ENCODE measurements at regions not wholly inside any gene's neighbourhood (a gene's known extent, or its start where the extent isn't known, plus 50 kb on each side); places are given as distances from the start of the nearest gene placed in this dataset.

DNA sequence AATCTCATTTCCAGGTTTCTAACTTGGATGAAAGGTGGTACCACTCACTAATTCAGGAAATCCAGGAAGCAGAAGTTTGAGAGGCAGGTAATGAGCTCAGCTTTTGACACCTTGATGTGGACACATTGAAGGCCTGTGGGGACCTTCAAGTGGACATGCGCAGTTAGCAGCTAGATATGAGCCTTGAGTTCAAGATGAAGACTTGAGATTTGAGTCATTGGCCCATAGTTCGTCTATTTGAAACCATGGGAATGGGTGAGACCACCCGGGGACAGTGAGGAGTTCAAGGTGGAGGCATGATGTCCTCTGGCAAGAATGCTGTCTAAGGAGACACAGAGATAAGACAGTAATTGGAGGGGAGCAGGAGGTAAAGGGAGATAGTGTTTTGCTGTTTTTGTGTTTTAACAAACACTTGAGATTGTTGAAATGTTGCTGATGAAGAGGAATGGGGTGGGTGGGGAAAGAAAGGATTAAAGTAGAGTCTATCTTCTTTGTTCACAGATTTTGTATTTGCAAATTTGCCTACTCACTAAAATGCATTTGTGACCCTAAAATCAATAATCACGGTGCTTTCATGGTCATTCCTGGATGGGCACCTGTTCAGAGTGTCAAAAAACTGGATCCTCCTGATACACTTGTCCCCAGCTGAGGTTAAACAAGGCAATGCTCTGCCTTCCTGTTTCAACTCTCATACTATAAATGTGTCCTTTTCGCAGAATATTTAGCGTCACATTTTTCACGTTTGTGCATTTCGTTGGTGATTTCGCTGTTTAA is 69.5 kb upstream of the PLXNC1 start:
- no peak overlapping the region for H3K9ac ChIP-seq (ENCODE audit: low read length)
- no peak overlapping the region for H2AFZ ChIP-seq (ENCODE audit: low read length)
- no peaks in the 10 kb centered on the region for H4K20me1 ChIP-seq (ENCODE audit: insufficient read depth, low read length)
- no peaks in the 10 kb centered on the region for H3K36me3 ChIP-seq (ENCODE audit: insufficient read depth, low read length)
- no peak for TF ChIP-seq EZH2 (IDR thresholded peaks at IDR 0.05; ENCODE audit: borderline replicate concordance, low read length)
- TF ChIP-seq, protein P1, sequence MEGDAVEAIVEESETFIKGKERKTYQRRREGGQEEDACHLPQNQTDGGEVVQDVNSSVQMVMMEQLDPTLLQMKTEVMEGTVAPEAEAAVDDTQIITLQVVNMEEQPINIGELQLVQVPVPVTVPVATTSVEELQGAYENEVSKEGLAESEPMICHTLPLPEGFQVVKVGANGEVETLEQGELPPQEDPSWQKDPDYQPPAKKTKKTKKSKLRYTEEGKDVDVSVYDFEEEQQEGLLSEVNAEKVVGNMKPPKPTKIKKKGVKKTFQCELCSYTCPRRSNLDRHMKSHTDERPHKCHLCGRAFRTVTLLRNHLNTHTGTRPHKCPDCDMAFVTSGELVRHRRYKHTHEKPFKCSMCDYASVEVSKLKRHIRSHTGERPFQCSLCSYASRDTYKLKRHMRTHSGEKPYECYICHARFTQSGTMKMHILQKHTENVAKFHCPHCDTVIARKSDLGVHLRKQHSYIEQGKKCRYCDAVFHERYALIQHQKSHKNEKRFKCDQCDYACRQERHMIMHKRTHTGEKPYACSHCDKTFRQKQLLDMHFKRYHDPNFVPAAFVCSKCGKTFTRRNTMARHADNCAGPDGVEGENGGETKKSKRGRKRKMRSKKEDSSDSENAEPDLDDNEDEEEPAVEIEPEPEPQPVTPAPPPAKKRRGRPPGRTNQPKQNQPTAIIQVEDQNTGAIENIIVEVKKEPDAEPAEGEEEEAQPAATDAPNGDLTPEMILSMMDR (IDR thresholded peaks at IDR 0.05; ENCODE audit: low read length): no peak
- H3F3A ChIP-seq (ENCODE audit: insufficient read depth, low read length): no peaks in the 10 kb centered on the region
- no peaks in the 10 kb centered on the region for H3K9me3 ChIP-seq (ENCODE audit: low read length)
- H3K27me3 ChIP-seq (ENCODE audit: insufficient read depth, low read length): peaks cover 4% of the 10 kb centered on the region; the same call in 1 of the 2 replicates
- no peak overlapping the region for H3K4me2 ChIP-seq (ENCODE audit: low read length)
- H3K27ac ChIP-seq (ENCODE audit: low read depth, low read length, poor library complexity, severe bottlenecking): no peak overlapping the region
- no peaks in the 10 kb centered on the region for H3K4me1 ChIP-seq (ENCODE audit: insufficient read depth, low read length, severe bottlenecking)
- H3K9me2 ChIP-seq (ENCODE audit: low read depth, low read length): no peaks in the 10 kb centered on the region
- H3K4me3 ChIP-seq (ENCODE audit: low read depth, low read length, poor library complexity, severe bottlenecking): no peak overlapping the region
- no peaks in the 10 kb centered on the region for H3K79me2 ChIP-seq (ENCODE audit: insufficient read depth, low read length)

DNA sequence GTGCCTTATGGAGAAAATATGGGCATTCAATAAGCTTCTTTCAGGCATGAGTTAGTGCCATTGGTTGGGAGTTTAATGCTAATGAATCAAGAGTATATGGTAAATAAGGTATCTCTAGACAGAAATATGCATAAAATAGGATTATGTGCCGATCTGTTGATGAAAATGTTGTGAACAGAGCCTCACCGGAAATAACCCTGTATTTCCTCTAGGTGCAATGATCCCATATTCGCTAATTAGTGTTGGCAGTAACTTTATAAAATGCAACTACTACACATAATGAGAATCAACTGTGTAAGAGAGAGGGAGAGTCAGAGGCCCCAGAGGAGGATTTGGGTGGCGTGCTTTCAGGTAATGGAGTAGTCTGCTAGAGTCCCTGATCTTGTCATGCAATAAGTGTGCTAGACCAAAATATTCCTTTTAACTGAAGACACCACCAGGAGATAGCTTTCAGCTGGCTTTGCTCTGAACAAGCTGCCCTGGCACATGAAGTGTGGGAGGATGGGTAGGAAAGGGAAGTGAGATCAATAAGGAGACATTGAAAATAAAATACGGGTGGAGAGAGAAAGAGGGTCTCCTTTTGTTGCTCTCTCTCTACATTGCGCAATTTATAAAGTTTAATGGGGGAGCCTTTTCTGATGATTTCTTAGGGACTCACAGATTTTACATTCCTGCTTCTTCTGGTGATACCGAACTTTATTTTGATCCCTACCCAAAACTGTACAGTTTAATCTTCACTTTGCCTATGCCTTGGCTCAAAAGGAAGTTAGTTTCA is 68.6 kb upstream of the PLXNC1 start:
- Histone ChIP-seq H3K4me1 (ENCODE audit: insufficient read depth, low read length, severe bottlenecking) (no peaks in the 10 kb centered on the region), H3K9me3 (ENCODE audit: low read length) (no peaks in the 10 kb centered on the region), H4K20me1 (ENCODE audit: insufficient read depth, low read length) (no peaks in the 10 kb centered on the region), H2AFZ (ENCODE audit: low read length) (no peak overlapping the region), H3K27me3 (ENCODE audit: insufficient read depth, low read length) (peaks cover 4% of the 10 kb centered on the region; the same call in 1 of the 2 replicates), H3K4me2 (ENCODE audit: low read length) (no peak overlapping the region), H3K9me2 (ENCODE audit: low read depth, low read length) (no peaks in the 10 kb centered on the region), H3K4me3 (ENCODE audit: low read depth, low read length, poor library complexity, severe bottlenecking) (no peak overlapping the region), H3K79me2 (ENCODE audit: insufficient read depth, low read length) (no peaks in the 10 kb centered on the region), H3K9ac (ENCODE audit: low read length) (no peak overlapping the region), H3K36me3 (ENCODE audit: insufficient read depth, low read length) (no peaks in the 10 kb centered on the region), H3K27ac (ENCODE audit: low read depth, low read length, poor library complexity, severe bottlenecking) (no peak overlapping the region), H3F3A (ENCODE audit: insufficient read depth, low read length) (no peaks in the 10 kb centered on the region)
- no peak for TF ChIP-seq EZH2 (IDR thresholded peaks at IDR 0.05; ENCODE audit: borderline replicate concordance, low read length)
- TF ChIP-seq, protein P1 (IDR thresholded peaks at IDR 0.05; ENCODE audit: low read length): no peak

DNA sequence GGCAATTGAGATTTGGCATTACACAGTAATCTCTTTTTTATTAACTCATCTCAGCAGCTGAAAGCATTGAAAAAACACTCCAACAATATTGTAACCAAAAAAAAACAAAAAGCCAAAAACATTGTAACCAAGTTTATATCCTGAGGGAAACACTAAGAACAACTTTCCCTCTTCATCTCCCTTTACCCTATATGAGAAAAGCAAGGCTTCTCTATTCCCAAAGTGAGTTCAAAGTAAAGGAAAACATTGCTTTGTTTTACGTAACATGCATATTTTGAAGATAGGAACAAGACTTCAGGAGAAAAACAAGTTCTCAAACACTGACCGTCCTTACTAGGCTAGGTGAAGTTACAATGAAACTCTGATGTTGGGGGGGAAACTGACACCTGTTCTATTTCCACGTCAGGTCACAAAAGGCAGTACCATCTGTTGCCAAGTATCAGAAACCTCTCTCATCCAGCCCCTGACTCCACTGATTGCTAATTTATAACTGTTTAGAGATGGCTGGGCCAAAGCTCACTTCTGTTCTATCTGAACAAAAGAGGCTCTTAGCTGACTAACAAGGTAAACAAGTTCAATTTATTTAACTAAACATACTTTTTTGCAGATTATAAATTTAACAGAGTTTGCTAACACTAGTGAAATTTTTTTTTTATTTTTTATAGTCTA is 67.9 kb upstream of the PLXNC1 start:
- Histone ChIP-seq H3K27ac (ENCODE audit: low read depth, low read length, poor library complexity, severe bottlenecking) (no peak overlapping the region), H3K4me1 (ENCODE audit: insufficient read depth, low read length, severe bottlenecking) (no peaks in the 10 kb centered on the region), H3K4me2 (ENCODE audit: low read length) (no peak overlapping the region), H3K79me2 (ENCODE audit: insufficient read depth, low read length) (no peaks in the 10 kb centered on the region), H4K20me1 (ENCODE audit: insufficient read depth, low read length) (no peaks in the 10 kb centered on the region), H3K9me2 (ENCODE audit: low read depth, low read length) (no peaks in the 10 kb centered on the region), H3K36me3 (ENCODE audit: insufficient read depth, low read length) (no peaks in the 10 kb centered on the region), H3K4me3 (ENCODE audit: low read depth, low read length, poor library complexity, severe bottlenecking) (no peak overlapping the region), H3F3A (ENCODE audit: insufficient read depth, low read length) (no peaks in the 10 kb centered on the region), H2AFZ (ENCODE audit: low read length) (no peak overlapping the region), H3K27me3 (ENCODE audit: insufficient read depth, low read length) (peaks cover 4% of the 10 kb centered on the region; the same call in 1 of the 2 replicates), H3K9me3 (ENCODE audit: low read length) (no peaks in the 10 kb centered on the region), H3K9ac (ENCODE audit: low read length) (no peak overlapping the region)
- TF ChIP-seq EZH2 (IDR thresholded peaks at IDR 0.05; ENCODE audit: borderline replicate concordance, low read length): no peak
- TF ChIP-seq, protein P1 (IDR thresholded peaks at IDR 0.05; ENCODE audit: low read length): no peak
